ENCODE measurements at regions not wholly inside any gene's neighbourhood (a gene's known extent, or its start where the extent isn't known, plus 50 kb on each side); places are given as distances from the start of the nearest gene placed in this dataset.
"Not testable (repeated sequence)": the region's sequence is repeated elsewhere in the genome, so short reads cannot be mapped to it uniquely, and the experiment has no call there.

DNA sequence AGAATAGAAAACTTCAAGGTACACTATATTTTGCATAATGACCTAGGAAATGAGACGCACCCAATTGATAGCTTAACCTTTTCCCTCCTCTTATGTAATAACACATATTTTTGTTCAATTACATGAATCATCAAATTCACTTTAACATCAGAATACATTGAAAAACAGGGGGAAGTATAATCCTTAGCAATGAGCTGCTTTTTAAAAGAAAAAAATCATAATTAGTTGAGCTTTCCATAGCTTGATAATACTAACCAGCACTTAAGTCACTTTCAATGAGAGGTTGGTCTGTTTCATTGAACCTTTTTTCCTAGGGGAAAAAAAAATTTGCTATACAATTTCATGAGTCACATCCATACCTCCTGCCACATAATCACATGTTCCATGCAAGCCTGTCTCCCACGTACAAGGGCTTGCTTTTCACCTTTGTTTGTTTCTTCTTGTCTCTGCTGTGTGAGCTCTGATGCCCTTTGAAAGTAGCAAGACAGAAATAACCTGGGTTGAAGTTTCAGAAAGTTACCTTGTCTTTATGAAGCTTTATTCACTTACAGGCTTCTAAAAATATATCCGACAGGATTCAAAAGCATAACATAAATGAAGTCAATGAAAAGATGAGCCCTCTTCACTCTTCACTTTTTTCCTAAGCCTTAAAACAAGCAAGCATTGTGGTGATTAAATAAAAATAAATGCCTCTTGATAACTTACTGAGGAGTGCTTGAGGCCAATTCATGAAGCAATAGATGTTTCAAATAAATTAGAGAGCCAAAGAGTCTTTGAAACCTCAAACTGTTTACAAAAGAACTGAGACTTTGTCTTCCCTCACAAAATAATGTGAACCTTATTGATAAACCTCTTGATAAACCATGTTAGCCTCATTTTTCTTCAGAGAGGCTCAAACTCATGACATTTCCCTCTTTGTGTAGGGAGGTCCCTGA is 108.5 kb downstream of the FEM1C start:
- no peak for DNase-seq

GRCh38 chr5:115435065-115435777 is 109.4 kb downstream of the FEM1C start:
- DNase-seq = no peak

GRCh38 chr5:115433918-115434317 is 110.7 kb downstream of the FEM1C start:
- DNase-seq = no peak

DNA sequence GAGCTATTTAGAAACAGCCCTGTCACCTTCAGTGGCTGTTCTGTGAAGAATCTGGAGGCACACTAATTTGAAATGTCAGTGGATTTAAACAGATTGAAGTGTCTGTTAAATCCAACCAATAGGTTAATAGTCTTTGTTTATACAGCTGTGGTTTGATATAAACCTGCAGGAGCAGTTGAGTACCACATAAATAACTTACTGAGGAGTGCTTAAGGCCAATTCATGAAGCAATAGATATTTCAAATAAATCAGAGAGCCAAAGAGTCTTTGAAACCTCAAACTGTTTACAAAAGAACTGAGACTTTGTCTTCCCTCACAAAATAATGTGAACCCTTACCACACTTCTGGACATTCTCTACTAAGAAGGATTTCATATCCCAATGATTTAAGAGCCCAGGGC is 111.9 kb downstream of the FEM1C start:
- DNase-seq = no peak

GRCh38 chr5:115431116-115431515 is 113.5 kb downstream of the FEM1C start:
- no peak for DNase-seq

DNA sequence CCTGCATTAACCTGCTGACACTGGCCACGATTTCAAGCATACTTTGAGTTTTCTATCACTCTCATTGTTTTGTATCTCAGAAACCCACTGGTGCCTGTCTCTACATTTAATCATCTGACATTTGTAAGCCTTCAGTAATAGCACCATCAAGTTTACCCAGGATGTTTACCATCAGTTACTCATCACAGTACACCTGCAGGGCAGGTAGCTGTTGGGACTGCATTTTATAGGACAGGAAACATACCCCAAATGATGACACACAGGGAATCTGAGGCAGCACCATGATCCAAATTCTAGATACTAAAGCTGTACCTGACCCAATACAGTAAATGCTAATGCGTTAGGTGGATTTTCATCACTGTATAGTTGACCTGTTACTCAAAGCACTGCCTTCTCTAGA is 114.2 kb downstream of the FEM1C start:
- DNase-seq = no peak

DNA sequence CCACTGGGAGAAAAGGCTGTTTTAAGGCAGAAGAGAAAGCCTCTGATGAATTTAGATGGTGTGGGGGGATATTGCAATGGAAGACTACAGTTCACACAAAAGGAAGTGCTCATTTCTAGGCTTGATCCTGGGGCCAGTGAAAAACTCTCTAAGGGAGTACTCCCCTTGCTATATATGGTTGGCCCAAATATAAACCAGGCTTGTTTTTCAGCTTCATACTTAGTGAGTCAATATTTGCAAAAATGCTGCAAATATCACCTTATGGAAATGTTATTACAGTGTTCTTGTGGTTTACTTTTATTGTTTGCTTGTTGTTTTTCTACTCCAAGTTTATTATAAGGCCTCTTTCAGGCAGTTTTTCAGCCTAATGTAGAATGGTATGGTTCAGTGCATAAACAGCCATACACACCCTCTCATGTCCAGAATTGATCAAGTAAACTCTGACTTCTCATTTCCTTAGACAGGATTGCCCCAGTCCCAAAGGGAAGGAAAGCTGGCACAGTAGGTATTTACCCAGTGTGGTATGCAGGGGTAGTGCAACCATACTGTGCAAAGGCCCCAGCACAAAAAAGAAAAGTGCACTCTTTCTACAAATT is 115.1 kb downstream of the FEM1C start:
- no peak for DNase-seq

DNA sequence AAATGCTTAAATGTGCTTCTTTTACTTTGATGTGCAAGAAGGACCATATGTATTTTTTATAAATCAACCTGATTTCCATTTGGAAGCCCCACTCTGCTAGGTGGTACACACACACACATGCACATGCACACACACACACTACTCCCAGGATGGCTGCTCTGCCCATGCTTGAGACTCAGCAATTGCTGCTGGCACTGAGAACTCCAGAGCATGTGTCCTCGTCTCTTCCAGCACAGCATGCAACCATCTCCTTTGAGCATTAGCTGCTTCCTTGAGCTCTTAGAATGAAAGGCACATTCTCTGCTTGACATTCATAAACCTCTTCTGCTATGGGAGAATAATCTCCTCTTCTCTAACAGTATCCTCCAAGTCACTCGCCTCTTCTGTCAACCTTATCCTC is 115.9 kb downstream of the FEM1C start:
- no peak for DNase-seq

DNA sequence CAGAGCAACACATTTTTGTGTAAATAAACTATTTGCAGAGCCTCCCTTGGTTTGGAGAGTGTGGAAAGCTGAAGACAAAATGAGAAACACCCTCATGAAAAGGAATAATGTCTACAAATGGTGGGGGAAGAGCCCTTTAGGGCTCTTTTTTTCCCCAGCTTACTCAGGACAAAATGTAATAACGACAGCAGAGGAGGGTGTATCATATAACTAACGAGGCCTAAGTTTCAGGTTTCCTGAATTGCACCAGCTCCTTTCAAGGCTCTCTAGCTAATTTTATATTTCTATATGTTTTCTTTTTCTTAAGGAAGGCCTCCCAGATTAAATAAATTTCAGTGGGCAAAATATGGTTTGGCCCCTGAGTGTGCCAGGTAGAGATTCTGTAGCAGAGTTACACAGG is 116.3 kb downstream of the FEM1C start:
- no peak for DNase-seq

DNA sequence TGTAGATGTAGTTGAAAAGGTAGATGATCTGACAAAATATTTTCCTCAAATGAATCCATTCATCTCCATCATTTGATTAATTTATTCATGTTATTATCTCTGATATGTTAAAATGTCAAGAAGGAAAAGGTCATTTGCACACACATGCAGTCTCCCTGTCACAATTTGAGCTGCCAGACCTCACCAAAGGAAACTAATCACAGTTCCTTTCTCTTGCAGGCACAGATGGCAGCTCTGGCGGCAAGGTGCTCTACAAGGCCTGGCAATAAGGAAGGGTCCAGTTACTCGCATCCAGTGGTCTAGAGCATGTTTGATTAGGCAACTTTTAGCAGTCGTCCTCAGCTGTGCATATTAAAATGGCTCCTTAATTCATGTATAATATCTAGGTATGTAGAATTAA is 120.1 kb downstream of the FEM1C start:
- no peak for DNase-seq

DNA sequence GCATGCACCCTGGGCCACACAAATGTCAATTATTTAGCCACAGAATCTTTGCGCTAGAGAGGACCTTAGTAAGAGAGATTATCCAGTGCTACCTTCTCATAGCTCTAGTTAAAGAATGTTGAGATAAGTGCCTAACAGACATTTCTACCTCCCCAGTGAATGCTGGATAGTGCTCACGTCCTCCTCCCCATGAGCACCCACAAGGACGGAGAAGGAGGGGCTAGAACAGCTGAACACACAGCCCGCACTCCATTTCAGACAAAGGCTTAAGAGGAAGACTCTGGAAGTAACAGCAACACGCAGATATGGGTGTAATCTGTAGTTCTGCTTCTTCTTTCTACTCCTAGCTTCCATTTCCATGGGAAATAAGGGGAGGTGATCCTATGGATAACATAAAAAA is 120.5 kb downstream of the FEM1C start:
- no peak for DNase-seq

DNA sequence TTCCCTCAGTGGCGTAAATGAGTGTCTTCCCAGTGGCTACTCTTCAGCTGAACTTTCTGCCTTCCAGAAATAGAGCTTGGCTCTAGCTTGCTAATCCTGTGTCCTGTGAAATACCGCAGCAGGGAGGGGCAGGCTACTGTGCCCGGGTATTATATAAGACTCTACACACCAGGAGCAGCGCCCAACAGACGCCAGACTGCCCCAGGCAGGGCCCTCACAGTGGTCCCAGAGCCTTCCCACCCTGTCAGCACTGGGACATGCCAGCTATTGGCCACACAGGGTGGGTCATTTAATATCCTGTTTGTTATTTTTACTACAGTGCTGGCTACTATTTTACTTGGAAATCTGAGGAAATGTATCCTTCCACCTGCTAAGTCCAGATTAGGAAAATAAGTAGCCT is 121.0 kb downstream of the FEM1C start:
- no peak for DNase-seq

- no peak for DNase-seq
Observed at GRCh38 chr5:115423051-115423450, 121.5 kb downstream of the FEM1C start.

DNA sequence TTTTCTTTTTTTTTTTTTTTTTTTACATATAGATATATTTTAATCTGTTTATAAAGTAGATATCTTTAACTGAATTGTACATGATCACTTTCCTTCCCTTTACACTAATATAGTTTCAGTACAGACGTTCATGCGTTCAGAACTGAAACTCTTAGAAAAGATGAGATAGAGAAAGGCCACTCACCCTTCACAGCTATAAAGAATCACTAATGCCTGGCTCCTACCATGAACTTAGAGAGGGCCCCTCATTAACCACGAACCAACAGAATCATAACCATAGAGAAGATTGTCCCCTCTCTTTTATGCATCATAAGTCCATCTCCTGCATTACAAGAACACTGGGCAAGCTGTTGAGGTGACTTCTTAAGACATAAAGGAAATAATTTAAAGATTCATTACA is 123.8 kb downstream of the FEM1C start:
- DNase-seq = not testable (repeated sequence)

DNA sequence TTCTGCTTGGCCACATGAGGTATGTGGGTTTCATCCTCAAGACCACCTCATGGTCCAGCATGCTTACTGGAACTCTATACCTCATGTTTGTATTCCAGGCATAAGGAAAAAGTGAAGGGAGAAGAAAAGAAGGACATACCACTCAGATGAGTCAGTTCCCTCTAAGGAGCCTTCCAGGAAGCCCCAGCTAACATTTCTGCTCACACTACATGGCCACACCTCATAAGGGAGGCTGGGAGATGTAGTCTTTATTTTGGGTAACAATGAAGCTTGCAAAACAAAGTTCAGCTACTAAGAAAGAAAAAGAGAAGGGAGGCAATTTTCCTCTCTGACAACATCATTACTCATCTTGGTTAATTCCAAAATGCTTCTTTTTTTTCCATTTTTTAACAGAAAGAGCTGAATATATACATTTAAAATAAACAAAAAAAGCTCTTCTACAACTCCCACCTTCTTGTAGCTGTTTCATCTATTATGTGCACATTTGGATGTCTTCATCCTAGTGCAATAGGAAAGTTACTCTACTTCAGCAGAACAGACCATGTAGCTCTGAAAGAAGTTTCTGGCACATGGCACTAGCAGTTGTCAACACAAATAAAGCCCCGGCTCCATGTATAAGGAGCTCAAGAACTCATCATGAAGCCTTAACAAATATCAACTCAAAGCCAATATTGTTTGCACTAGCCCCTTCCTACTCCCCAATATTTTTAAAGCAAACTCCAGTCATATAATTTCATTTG is 123.6 kb upstream of the CCDC112 start:
- DNase-seq = no peak

- no peak for DNase-seq
Observed at GRCh38 chr5:115418788-115419187, 122.3 kb upstream of the CCDC112 start.

DNA sequence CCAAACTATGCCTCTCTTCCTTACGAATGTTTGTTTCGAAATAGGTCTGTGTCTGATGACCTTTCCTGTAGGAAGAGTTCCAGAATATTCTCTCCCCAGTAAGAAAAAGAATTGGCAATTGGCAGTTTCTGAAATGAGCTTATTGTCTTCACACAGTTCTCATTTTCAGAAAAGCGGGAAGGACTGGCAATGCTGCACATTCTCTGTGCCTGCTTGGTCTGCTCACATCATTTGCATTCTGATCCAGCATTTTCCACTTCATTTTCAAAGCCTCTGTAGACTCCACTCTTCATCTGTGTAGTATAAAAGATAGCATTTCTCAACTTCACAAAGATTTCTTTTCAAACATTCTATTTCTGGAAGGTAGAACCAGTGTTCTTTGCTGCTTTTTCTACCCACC is 120.6 kb upstream of the CCDC112 start:
- DNase-seq = no peak

DNA sequence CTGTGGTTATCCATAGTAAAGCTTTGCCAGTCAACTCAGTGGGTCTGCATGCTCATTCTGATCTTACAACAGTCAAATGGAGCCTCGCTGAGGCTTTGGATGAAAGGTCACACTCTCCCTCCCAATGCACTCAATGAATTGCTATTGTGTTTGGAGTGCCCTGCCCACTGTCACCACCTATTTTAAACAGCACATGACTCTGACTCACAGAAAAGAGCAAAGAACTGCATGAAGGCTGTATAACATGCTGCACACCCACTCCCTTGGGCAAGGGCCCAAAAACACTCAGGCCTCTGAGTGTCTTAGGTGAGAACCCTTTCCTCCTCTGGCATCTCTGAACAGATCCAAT is 118.7 kb upstream of the CCDC112 start:
- DNase-seq = no peak

DNA sequence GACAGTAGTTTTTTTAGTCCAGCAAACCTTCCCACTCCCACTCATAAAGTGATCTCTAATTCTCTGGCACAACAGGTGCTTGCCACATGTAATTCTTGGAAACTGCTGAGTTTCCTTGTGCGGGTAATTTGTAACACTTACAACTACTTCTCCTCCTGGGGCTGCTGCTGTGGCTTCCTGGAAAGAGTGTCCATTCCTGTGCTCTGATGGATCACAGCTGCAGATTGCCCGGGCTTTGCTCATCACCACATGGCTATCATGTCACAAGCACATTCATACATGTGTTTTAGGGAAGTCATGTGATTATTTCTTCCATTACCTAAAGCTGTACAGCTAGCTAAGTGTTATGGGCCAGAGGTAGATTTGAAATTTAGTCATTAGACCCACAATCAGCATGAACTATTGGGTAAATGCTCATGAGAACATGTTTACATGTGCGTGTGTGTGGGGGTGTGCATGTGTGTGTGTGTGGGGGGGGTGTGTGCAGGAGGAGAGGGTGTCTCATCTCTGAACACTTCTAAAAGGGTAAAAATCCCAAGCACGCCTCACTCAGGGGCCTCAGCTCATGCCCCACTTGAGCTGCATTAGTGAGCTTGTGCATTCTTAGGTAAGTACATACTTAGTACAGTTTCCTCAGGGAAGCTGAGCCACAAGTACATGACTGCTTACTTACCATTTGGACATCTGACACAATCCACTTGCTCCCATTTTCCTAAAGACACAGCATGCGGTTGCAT is 118.1 kb upstream of the CCDC112 start:
- no peak for DNase-seq

- no peak for DNase-seq
Observed at GRCh38 chr5:115413651-115414050, 117.2 kb upstream of the CCDC112 start.

- DNase-seq = no peak
Observed at GRCh38 chr5:115409094-115409493, 112.6 kb upstream of the CCDC112 start.

- DNase-seq = no peak
Observed at GRCh38 chr5:115402822-115403577, 106.5 kb upstream of the CCDC112 start.
